Testis (tissue), 2 donors: ENCODE measurements at regions not wholly inside any gene's neighbourhood (a gene's known extent, or its start where the extent isn't known, plus 50 kb on each side); places are given as distances from the start of the nearest gene placed in this dataset.

Experiments used
- POLR2A ChIP-seq: fragments of 450-650 bp; IDR thresholded peaks from one replicate; pipeline ENCODE4 v1.6.1; 2017; ENCODE audit warnings: antibody characterized with exemption, mild to moderate bottlenecking, moderate library complexity
- TF ChIP-seq, protein P1 (sequence below), 3 experiments: fragments of 450-650 bp in 2 of 3; fragments of 200-600 bp in 1 of 3; sonication (generic) in 1 of 3; IDR thresholded peaks; one replicate each; pipeline ENCODE4 v1.5.1; 2016 to 2019; ENCODE audit warnings: antibody characterized with exemption in 3 of 3, mild to moderate bottlenecking in 2 of 3, moderate library complexity in 1 of 3

DNA sequence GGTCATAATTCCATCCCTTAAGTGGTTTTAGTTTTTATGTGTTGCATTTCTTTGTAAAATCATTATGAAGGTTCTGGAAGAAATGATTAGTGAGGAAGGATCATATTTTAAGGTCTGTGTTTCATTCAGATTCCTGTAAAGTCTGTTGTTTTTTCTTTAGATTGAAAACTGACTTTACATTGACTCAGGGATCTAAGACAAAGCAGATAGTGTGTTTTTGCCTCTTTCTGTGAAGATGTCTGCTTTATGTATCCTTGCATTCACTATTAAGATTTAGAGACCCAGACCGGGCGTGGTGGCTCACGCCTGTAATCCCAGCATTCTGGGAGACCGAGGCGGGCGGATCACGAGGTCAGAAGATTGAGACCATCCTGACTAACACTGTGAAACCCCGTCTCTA, 225.7 kb downstream of the SAMD5 start:
- TF ChIP-seq, protein P1, sequence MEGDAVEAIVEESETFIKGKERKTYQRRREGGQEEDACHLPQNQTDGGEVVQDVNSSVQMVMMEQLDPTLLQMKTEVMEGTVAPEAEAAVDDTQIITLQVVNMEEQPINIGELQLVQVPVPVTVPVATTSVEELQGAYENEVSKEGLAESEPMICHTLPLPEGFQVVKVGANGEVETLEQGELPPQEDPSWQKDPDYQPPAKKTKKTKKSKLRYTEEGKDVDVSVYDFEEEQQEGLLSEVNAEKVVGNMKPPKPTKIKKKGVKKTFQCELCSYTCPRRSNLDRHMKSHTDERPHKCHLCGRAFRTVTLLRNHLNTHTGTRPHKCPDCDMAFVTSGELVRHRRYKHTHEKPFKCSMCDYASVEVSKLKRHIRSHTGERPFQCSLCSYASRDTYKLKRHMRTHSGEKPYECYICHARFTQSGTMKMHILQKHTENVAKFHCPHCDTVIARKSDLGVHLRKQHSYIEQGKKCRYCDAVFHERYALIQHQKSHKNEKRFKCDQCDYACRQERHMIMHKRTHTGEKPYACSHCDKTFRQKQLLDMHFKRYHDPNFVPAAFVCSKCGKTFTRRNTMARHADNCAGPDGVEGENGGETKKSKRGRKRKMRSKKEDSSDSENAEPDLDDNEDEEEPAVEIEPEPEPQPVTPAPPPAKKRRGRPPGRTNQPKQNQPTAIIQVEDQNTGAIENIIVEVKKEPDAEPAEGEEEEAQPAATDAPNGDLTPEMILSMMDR (IDR thresholded peaks at IDR 0.05): no peak
- no peak for TF ChIP-seq POLR2A
